BE2C (cell line): ENCODE measurements at regions not wholly inside any gene's neighbourhood (a gene's known extent, or its start where the extent isn't known, plus 50 kb on each side); places are given as distances from the start of the nearest gene placed in this dataset.

Experiments used
- DNase-seq: peaks from one replicate; pipeline ENCODE4 v3.0.0-alpha.2; 2020
- H3K27me3 ChIP-seq: fragments of 250-450 bp; sonication (Bioruptor Pico); 2 replicates; pipeline ENCODE4 v1.5.1; 2020; ENCODE audit warnings: mild to moderate bottlenecking
- H3K36me3 ChIP-seq: fragments of 250-450 bp; sonication (Bioruptor Pico); 2 replicates; pipeline ENCODE4 v1.5.1; 2020; ENCODE audit warnings: mild to moderate bottlenecking
- H3K4me1 ChIP-seq: fragments of 250-450 bp; sonication (Bioruptor Pico); 2 replicates; pipeline ENCODE4 v1.5.1; 2020
- H3K4me3 ChIP-seq: 2 replicates; pipeline ENCODE4 v1.5.1; 2011; ENCODE audit warnings: low read depth, low read length
- H3K9me3 ChIP-seq: fragments of 250-450 bp; sonication (Bioruptor Pico); 2 replicates; pipeline ENCODE4 v1.5.1; 2020
- TF ChIP-seq, protein P1 (sequence below): IDR thresholded peaks from 2 replicates; pipeline ENCODE4 v1.5.1; 2012; ENCODE audit warnings: mild to moderate bottlenecking, low read depth, low read length

DNA sequence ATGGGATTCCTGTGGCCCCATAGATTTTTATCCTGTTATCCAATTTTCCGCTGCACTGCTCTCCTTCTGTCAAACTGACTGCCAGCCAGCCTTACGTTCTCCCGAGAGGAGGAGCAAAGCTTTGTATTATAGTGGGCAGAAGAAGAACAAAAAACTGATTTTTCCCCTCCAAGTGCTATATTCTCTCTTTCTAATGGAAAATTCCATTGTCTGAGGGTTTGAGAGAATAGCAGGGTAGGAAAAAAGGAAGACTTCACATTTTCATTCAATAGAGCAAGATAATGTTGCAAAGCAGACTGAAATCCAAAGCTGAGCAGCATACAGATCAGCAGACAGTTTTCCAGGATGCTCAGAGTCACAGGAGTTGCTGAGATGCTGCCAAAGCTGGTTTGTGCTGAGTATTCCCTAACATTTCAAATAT is 238.0 kb downstream of the UBE2E3 start:
- Histone ChIP-seq H3K4me3 (no peak overlapping the region), H3K9me3 (no peaks in the 10 kb centered on the region), H3K27me3 (no peaks in the 10 kb centered on the region), H3K4me1 (no peaks in the 10 kb centered on the region), H3K36me3 (no peaks in the 10 kb centered on the region)
- TF ChIP-seq, protein P1, sequence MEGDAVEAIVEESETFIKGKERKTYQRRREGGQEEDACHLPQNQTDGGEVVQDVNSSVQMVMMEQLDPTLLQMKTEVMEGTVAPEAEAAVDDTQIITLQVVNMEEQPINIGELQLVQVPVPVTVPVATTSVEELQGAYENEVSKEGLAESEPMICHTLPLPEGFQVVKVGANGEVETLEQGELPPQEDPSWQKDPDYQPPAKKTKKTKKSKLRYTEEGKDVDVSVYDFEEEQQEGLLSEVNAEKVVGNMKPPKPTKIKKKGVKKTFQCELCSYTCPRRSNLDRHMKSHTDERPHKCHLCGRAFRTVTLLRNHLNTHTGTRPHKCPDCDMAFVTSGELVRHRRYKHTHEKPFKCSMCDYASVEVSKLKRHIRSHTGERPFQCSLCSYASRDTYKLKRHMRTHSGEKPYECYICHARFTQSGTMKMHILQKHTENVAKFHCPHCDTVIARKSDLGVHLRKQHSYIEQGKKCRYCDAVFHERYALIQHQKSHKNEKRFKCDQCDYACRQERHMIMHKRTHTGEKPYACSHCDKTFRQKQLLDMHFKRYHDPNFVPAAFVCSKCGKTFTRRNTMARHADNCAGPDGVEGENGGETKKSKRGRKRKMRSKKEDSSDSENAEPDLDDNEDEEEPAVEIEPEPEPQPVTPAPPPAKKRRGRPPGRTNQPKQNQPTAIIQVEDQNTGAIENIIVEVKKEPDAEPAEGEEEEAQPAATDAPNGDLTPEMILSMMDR, result no peak
- DNase-seq, result no peak

- Histone ChIP-seq H3K9me3 (no peaks in the 10 kb centered on the region), H3K27me3 (no peaks in the 10 kb centered on the region), H3K4me3 (no peak overlapping the region), H3K36me3 (no peaks in the 10 kb centered on the region), H3K4me1 (no peaks in the 10 kb centered on the region)
- TF ChIP-seq, protein P1, result no peak
- DNase-seq, result no peak
Observed at GRCh38 chr2:181223234-181223633, 234.0 kb upstream of the ITGA4 start.

GRCh38 chr2:181224866-181225265 is 232.3 kb upstream of the ITGA4 start:
- H3K4me1 ChIP-seq, result no peaks in the 10 kb centered on the region
- TF ChIP-seq, protein P1, result no peak
- no peak overlapping the region for H3K4me3 ChIP-seq
- no peaks in the 10 kb centered on the region for H3K27me3 ChIP-seq
- no peaks in the 10 kb centered on the region for H3K9me3 ChIP-seq
- H3K36me3 ChIP-seq, result no peaks in the 10 kb centered on the region
- DNase-seq, result no peak

DNA sequence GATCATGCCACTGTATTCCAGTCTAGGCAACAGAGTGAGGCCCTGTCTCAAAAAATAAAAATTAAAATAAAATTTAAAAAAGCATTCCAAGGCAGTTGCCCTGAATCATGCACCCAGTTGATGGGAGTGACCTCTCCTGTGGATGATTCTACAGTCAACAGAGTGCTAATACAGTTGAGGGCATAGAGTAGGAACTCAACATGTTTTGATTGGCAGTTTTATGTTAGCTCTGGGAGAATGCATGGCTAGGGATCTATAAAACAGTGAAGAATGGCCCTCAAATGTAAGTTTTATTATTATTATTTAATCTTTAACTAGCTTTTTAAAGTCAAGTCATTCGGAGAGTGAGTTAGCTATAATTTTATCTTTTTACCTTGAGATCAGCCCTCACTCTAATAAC is 228.5 kb upstream of the ITGA4 start:
- H3K9me3 ChIP-seq, result no peaks in the 10 kb centered on the region
- DNase-seq, result no peak
- TF ChIP-seq, protein P1, result no peak
- H3K36me3 ChIP-seq, result no peaks in the 10 kb centered on the region
- no peaks in the 10 kb centered on the region for H3K4me1 ChIP-seq
- H3K27me3 ChIP-seq, result no peaks in the 10 kb centered on the region
- H3K4me3 ChIP-seq, result no peak overlapping the region

DNA sequence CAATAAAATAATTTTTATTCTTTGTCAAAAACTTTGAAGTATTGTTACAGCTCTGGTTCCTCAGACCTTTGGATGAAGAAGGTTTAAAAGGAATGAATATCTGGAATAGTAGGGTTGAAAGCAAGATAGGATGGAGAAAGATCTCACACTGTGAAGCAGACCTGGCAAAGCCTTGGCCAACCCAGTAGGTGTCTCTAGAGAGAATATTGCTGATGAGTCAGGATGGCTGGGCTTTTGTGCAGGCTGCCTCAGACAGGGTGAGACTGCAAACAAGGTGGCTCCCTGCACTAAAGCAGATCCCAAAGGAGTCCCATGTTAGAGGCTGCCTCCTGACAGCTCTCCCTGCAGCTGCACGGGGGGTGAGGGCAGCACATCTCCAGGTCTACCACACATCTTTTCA is 226.0 kb upstream of the ITGA4 start:
- Histone ChIP-seq H3K27me3 (no peaks in the 10 kb centered on the region), H3K4me3 (no peak overlapping the region), H3K36me3 (no peaks in the 10 kb centered on the region), H3K9me3 (no peaks in the 10 kb centered on the region), H3K4me1 (no peaks in the 10 kb centered on the region)
- DNase-seq, result no peak
- TF ChIP-seq, protein P1, result no peak

DNA sequence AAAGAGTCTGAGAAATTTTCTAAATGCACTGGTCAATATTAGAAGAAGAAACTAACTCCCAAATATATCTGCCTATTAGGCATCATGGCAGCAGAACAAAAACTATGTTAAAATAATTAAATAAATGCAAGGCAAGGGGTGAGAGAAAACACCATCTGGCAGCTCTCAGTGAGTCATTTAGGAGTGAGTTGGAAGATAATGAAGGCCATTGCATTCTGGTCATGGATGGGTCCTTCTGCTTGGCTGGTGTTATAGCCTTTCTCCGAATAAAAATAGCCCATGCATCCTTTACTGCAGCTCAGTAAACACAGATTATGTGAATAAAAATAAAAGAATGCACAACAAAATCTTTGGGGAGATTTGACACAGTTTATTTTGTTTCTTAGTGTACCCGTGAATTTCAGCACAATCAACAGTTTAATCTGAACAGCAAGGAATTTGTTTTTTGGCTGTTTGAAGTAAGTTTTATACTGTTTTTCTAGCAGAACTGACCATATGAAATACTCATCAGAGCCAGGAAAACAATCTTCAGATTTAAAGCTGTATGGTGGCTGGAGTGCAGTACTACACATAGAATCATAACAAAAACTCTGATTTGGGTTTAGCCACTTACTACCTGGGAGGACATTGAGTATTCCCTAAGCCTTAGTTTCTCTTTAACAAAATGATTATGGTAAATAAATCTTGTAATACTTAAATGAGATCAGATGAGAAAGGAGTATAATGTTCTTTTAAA is 225.1 kb upstream of the ITGA4 start:
- no peak for DNase-seq
- no peaks in the 10 kb centered on the region for H3K27me3 ChIP-seq
- H3K4me3 ChIP-seq, result no peak overlapping the region
- H3K4me1 ChIP-seq, result no peaks in the 10 kb centered on the region
- no peaks in the 10 kb centered on the region for H3K9me3 ChIP-seq
- TF ChIP-seq, protein P1, result no peak
- H3K36me3 ChIP-seq, result no peaks in the 10 kb centered on the region
